ENCODE measurements at regions not wholly inside any gene's neighbourhood (a gene's known extent, or its start where the extent isn't known, plus 50 kb on each side); places are given as distances from the start of the nearest gene placed in this dataset.

DNA sequence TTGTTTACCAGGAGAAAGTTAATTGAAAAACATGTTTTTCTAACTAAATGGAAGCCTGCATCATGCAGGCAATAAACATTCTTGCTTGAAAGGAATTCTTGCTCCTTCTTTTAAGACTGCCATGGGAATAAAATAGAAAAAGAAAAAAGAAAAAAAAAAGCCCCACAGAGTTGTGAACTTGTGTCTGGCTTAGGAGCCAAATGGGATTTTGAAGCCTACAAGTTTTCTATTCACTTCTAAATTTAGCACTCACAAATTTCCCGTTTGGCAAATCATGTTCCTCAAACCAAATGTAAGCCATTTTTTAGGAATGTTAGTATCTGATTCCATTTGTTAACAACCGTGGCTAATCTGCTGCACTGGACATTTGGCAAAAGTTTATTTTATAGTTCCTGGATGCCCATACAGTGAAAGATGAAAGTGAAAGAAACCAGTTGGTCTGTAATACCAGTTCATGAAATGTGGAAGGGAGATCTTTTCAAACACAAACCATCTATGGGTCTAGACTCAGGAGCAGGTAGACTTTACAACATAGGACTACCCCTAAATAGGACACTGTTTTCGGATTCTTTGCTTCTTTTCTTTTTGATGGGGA lies 133.8 kb upstream of the GMNC start:
- H3K27ac ChIP-seq, result no peak overlapping the region
- H3K36me3 ChIP-seq, result no peaks in the 10 kb centered on the region
- no peaks in the 10 kb centered on the region for H3K4me1 ChIP-seq
- H3K27me3 ChIP-seq, result no peaks in the 10 kb centered on the region
- no peak for DNase-seq (ENCODE audit: low spot score)
- no peak overlapping the region for H3K4me3 ChIP-seq
- no peaks in the 10 kb centered on the region for H3K9me3 ChIP-seq
- TF ChIP-seq, protein P1, sequence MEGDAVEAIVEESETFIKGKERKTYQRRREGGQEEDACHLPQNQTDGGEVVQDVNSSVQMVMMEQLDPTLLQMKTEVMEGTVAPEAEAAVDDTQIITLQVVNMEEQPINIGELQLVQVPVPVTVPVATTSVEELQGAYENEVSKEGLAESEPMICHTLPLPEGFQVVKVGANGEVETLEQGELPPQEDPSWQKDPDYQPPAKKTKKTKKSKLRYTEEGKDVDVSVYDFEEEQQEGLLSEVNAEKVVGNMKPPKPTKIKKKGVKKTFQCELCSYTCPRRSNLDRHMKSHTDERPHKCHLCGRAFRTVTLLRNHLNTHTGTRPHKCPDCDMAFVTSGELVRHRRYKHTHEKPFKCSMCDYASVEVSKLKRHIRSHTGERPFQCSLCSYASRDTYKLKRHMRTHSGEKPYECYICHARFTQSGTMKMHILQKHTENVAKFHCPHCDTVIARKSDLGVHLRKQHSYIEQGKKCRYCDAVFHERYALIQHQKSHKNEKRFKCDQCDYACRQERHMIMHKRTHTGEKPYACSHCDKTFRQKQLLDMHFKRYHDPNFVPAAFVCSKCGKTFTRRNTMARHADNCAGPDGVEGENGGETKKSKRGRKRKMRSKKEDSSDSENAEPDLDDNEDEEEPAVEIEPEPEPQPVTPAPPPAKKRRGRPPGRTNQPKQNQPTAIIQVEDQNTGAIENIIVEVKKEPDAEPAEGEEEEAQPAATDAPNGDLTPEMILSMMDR (IDR thresholded peaks at IDR 0.05), result no peak

DNA sequence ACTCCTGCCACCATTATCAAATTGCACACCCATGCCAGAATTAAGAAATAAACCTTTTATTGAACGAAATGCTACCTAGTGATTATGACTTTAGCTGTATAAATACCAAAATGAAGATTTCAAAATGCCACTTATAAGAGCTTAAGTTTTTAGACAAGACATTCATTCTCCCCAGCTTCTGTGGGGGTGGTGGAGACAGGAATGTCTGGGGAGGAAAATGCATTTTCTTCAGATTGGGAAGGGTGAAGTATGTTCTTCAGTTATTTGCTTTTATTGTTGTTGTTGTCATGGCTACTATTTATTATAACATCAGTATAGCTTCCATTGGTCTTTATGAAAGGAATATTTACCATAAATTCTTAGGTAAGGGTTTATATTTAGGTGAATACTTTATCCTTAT lies 132.7 kb upstream of the GMNC start:
- no peaks in the 10 kb centered on the region for H3K36me3 ChIP-seq
- H3K27ac ChIP-seq, result no peak overlapping the region
- H3K27me3 ChIP-seq, result no peaks in the 10 kb centered on the region
- H3K9me3 ChIP-seq, result no peaks in the 10 kb centered on the region
- no peak for DNase-seq (ENCODE audit: low spot score)
- H3K4me1 ChIP-seq, result no peaks in the 10 kb centered on the region
- TF ChIP-seq, protein P1 (IDR thresholded peaks at IDR 0.05), result no peak
- H3K4me3 ChIP-seq, result no peak overlapping the region

DNA sequence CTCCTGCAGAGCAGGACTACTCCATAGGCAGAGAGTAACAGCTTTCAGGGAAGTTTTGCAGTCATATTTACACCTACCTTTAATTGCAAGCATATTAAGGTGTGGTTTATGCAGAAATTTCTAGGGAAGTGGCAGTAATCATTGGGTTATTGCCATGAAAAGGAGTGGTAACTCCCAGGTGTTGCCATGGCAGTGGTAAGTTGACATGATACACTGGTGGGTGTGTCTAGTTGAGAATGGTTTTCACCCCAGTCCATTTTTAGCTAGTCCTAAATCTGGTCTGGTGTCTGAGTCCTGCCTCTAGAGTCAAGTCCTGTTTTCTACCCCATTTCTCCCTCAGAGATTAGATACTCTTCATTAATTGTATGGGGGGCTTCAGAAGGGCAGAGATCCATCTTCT lies 128.4 kb upstream of the GMNC start:
- Histone ChIP-seq H3K4me3 (no peak overlapping the region), H3K27me3 (no peaks in the 10 kb centered on the region), H3K9me3 (peaks cover 0 to 15% of the 10 kb centered on the region in 2 donors), H3K4me1 (no peaks in the 10 kb centered on the region), H3K27ac (no peak overlapping the region), H3K36me3 (no peaks in the 10 kb centered on the region)
- DNase-seq (ENCODE audit: low spot score), result no peak
- TF ChIP-seq, protein P1 (IDR thresholded peaks at IDR 0.05), result no peak

DNA sequence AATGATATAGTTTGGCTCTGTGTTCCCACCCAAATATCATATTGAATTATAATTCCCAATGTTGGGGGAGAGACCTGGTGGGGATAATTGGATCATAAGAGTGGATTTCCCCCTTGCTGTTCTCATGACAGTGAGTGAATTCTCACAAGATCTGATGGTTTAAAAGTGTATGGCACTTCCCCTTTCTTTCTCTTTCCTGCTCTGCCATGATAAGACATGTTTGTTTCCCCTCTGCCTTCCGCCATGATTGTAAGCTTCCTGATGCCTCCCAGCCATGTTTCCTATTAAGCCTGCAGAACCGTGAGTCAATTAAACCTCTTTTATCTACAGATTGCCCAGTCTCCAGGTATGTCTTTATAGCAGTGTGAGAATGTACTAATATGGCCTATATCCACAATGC lies 126.7 kb upstream of the GMNC start:
- Histone ChIP-seq H3K36me3 (no peaks in the 10 kb centered on the region), H3K4me3 (no peak overlapping the region), H3K4me1 (no peaks in the 10 kb centered on the region), H3K27me3 (no peaks in the 10 kb centered on the region), H3K27ac (no peak overlapping the region), H3K9me3 (peaks cover 0 to 15% of the 10 kb centered on the region in 2 donors)
- DNase-seq (ENCODE audit: low spot score), result no peak
- TF ChIP-seq, protein P1 (IDR thresholded peaks at IDR 0.05), result no peak

DNA sequence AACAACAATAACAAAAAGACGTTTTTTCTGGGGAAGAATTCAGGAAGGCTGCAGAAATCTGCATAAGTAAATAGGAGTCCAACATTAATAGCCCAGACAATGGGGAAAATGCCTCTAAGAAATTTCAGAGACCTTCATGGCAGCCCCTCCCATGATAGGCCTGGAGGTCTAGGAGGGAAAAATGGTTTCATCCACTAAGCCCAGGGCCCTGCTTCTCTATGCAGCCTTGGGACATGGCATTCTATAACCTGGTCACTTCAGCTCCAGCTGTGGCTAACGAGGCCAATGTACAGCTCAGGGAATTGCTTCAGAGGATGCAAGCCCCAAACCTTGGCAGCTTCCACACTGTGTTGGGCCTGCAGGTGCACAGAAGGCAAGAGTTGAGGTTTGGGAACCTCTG lies 125.6 kb upstream of the GMNC start:
- Histone ChIP-seq H3K36me3 (no peaks in the 10 kb centered on the region), H3K4me1 (no peaks in the 10 kb centered on the region), H3K27ac (no peak overlapping the region), H3K27me3 (no peaks in the 10 kb centered on the region), H3K4me3 (no peak overlapping the region), H3K9me3 (peaks cover 0 to 15% of the 10 kb centered on the region in 2 donors)
- DNase-seq (ENCODE audit: low spot score), result no peak
- TF ChIP-seq, protein P1 (IDR thresholded peaks at IDR 0.05), result no peak

All from right atrium auricular region (tissue), 2 donors.